SK-N-SH treated with all-trans-retinoic acid at 6 μM for 48 hours (cell line): ENCODE measurements at regions not wholly inside any gene's neighbourhood (a gene's known extent, or its start where the extent isn't known, plus 50 kb on each side); places are given as distances from the start of the nearest gene placed in this dataset.

ENCODE experiments used
- ARNTL ChIP-seq: fragments of 450-650 bp; formaldehyde crosslinking; IDR thresholded peaks from 2 replicates; pipeline ENCODE4 v1.5.0; 2020; ENCODE audit warnings: low read depth, mild to moderate bottlenecking, moderate library complexity, borderline replicate concordance
- BACH2 ChIP-seq: fragments of 250-450 bp; sonication (Bioruptor Pico); IDR thresholded peaks from 2 replicates; pipeline ENCODE4 v1.9.0; 2021; ENCODE audit warnings: mild to moderate bottlenecking, borderline replicate concordance
- GLIS3 ChIP-seq: fragments of 250-450 bp; sonication (Bioruptor Pico); IDR thresholded peaks from 2 replicates; pipeline ENCODE4 v1.5.0; 2020; ENCODE audit warnings: mild to moderate bottlenecking, moderate library complexity
- PPARA ChIP-seq: fragments of 250-450 bp; sonication (Bioruptor Pico); IDR thresholded peaks from 2 replicates; pipeline ENCODE4 v1.5.0; 2020; ENCODE audit warnings: mild to moderate bottlenecking, borderline replicate concordance
- SNAI2 ChIP-seq: fragments of 250-450 bp; sonication (Bioruptor Pico); IDR thresholded peaks from 2 replicates; pipeline ENCODE4 v1.5.0; 2020; ENCODE audit warnings: mild to moderate bottlenecking, moderate library complexity
- TCF4 ChIP-seq: fragments of 250-450 bp; sonication (Bioruptor Pico); IDR thresholded peaks from 2 replicates; pipeline ENCODE4 v1.8.0; 2021; ENCODE audit warnings: mild to moderate bottlenecking, moderate library complexity, borderline replicate concordance
- TOX ChIP-seq: fragments of 250-450 bp; sonication (Bioruptor Pico); IDR thresholded peaks from 2 replicates; pipeline ENCODE4 v1.8.0; 2021; ENCODE audit warnings: mild to moderate bottlenecking, moderate library complexity, borderline replicate concordance
- ZFP3 ChIP-seq: fragments of 250-450 bp; sonication (Bioruptor Pico); IDR thresholded peaks from 2 replicates; pipeline ENCODE4 v1.5.0; 2020; ENCODE audit warnings: mild to moderate bottlenecking, moderate library complexity
- ZFP30 ChIP-seq: fragments of 450-650 bp; formaldehyde crosslinking; IDR thresholded peaks from 2 replicates; pipeline ENCODE4 v1.5.0; 2022; ENCODE audit warnings: mild to moderate bottlenecking, moderate library complexity
- ZNF565 ChIP-seq: fragments of 450-650 bp; formaldehyde crosslinking; conservative IDR thresholded peaks from 2 replicates; pipeline ENCODE4 v1.5.0; 2020; ENCODE audit warnings: low read depth, mild to moderate bottlenecking, moderate library complexity
- TF ChIP-seq, protein P1 (sequence below): fragments of 250-450 bp; sonication (Bioruptor Pico); IDR thresholded peaks from 2 replicates; pipeline ENCODE4 v1.8.0; 2020; ENCODE audit warnings: mild to moderate bottlenecking, moderate library complexity, borderline replicate concordance
- TF ChIP-seq, protein P2 (sequence below): fragments of 250-450 bp; sonication (Bioruptor Pico); IDR thresholded peaks from 2 replicates; pipeline ENCODE4 v1.5.1; 2020; ENCODE audit warnings: low read depth, mild to moderate bottlenecking, moderate library complexity
- TF ChIP-seq, protein P3 (sequence below): fragments of 250-450 bp; sonication (Bioruptor Pico); IDR thresholded peaks from 2 replicates; pipeline ENCODE4 v1.5.1; 2021; ENCODE audit warnings: mild to moderate bottlenecking, moderate library complexity

DNA sequence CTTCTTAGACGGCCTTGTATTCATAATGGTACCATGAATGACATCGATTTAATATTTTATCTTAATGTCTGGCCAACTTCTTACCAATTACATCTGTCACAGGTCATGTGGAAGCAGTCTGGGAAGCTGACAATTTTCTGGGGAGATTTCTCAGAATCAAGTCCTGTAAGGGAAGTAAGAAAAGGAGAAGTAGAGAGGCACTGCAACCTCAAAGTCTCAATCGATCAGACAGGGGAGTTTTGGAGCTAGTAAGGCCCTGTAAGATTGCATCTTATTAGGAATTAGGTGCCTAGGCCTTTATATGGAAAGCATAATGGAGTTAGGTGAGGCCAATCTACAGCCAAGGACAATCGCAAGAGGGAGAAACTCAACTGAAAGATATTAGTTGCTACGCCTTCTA, 694.6 kb upstream of the SORCS1 start:
- TF ChIP-seq BACH2 (CRISPR knock-in tag): no peak
- TF ChIP-seq PPARA (CRISPR knock-in tag): no peak
- no peak for TF ChIP-seq SNAI2 (CRISPR knock-in tag)
- TF ChIP-seq, protein P1, sequence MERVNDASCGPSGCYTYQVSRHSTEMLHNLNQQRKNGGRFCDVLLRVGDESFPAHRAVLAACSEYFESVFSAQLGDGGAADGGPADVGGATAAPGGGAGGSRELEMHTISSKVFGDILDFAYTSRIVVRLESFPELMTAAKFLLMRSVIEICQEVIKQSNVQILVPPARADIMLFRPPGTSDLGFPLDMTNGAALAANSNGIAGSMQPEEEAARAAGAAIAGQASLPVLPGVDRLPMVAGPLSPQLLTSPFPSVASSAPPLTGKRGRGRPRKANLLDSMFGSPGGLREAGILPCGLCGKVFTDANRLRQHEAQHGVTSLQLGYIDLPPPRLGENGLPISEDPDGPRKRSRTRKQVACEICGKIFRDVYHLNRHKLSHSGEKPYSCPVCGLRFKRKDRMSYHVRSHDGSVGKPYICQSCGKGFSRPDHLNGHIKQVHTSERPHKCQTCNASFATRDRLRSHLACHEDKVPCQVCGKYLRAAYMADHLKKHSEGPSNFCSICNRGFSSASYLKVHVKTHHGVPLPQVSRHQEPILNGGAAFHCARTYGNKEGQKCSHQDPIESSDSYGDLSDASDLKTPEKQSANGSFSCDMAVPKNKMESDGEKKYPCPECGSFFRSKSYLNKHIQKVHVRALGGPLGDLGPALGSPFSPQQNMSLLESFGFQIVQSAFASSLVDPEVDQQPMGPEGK (CRISPR knock-in tag): no peak
- TF ChIP-seq, protein P2, sequence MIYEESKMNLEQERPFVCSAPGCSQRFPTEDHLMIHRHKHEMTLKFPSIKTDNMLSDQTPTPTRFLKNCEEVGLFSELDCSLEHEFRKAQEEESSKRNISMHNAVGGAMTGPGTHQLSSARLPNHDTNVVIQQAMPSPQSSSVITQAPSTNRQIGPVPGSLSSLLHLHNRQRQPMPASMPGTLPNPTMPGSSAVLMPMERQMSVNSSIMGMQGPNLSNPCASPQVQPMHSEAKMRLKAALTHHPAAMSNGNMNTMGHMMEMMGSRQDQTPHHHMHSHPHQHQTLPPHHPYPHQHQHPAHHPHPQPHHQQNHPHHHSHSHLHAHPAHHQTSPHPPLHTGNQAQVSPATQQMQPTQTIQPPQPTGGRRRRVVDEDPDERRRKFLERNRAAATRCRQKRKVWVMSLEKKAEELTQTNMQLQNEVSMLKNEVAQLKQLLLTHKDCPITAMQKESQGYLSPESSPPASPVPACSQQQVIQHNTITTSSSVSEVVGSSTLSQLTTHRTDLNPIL (CRISPR knock-in tag): no peak
- TF ChIP-seq, protein P3, sequence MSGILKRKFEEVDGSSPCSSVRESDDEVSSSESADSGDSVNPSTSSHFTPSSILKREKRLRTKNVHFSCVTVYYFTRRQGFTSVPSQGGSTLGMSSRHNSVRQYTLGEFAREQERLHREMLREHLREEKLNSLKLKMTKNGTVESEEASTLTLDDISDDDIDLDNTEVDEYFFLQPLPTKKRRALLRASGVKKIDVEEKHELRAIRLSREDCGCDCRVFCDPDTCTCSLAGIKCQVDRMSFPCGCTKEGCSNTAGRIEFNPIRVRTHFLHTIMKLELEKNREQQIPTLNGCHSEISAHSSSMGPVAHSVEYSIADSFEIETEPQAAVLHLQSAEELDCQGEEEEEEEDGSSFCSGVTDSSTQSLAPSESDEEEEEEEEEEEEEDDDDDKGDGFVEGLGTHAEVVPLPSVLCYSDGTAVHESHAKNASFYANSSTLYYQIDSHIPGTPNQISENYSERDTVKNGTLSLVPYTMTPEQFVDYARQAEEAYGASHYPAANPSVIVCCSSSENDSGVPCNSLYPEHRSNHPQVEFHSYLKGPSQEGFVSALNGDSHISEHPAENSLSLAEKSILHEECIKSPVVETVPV: no peak
- no peak for TF ChIP-seq GLIS3 (CRISPR knock-in tag)
- TF ChIP-seq ZFP30: no peak
- no peak for TF ChIP-seq ARNTL (CRISPR knock-in tag)
- no peak for TF ChIP-seq ZNF565
- no peak for TF ChIP-seq TCF4 (CRISPR knock-in tag)
- no peak for TF ChIP-seq ZFP3 (CRISPR knock-in tag)
- no peak for TF ChIP-seq TOX (CRISPR knock-in tag)
